ENCODE measurements at regions not wholly inside any gene's neighbourhood (a gene's known extent, or its start where the extent isn't known, plus 50 kb on each side); places are given as distances from the start of the nearest gene placed in this dataset.

GRCh38 chr1:38527373-38527966, 332.1 kb downstream of the RRAGC start:
- ATAC-seq: peak; percentile 53
- H3K9me3 ChIP-seq: no peaks in the 10 kb centered on the region
- H3K4me1 ChIP-seq (ENCODE audit: low read depth): no peaks in the 10 kb centered on the region
- H3K36me3 ChIP-seq (ENCODE audit: low read depth): no peaks in the 10 kb centered on the region
- no peak for TF ChIP-seq CTCF (IDR thresholded peaks at IDR 0.05)
- DNase-seq: peak in 1 of 3 donors; percentile 34
- H3K4me3 ChIP-seq: no peak overlapping the region
- intact Hi-C loops (cut with DNase I, micrococcal nuclease): no loop called here

- H3K9me3 ChIP-seq: no peaks in the 10 kb centered on the region
- no peak overlapping the region for H3K4me3 ChIP-seq
- DNase-seq: no peak
- TF ChIP-seq CTCF (IDR thresholded peaks at IDR 0.05): no peak
- H3K36me3 ChIP-seq (ENCODE audit: low read depth): no peaks in the 10 kb centered on the region
- ATAC-seq: no peak
- H3K4me1 ChIP-seq (ENCODE audit: low read depth): no peaks in the 10 kb centered on the region
- intact Hi-C loops (cut with DNase I, micrococcal nuclease): no loop called here
These were observed 333.5 kb downstream of the RRAGC start for GRCh38 chr1:38526046-38526445.

GRCh38 chr1:38525343-38526043, 334.1 kb downstream of the RRAGC start:
- H3K4me3 ChIP-seq: no peak overlapping the region
- TF ChIP-seq CTCF (IDR thresholded peaks at IDR 0.05): no peak
- intact Hi-C loops (cut with DNase I, micrococcal nuclease): no loop called here
- H3K4me1 ChIP-seq (ENCODE audit: low read depth): no peaks in the 10 kb centered on the region
- no peaks in the 10 kb centered on the region for H3K9me3 ChIP-seq
- ATAC-seq (no peak), DNase-seq (no peak)
- H3K36me3 ChIP-seq (ENCODE audit: low read depth): no peaks in the 10 kb centered on the region

GRCh38 chr1:38524025-38524641, 335.4 kb downstream of the RRAGC start:
- H3K9me3 ChIP-seq: no peaks in the 10 kb centered on the region
- TF ChIP-seq CTCF (IDR thresholded peaks at IDR 0.05): no peak
- H3K4me1 ChIP-seq (ENCODE audit: low read depth): no peaks in the 10 kb centered on the region
- H3K4me3 ChIP-seq: no peak overlapping the region
- DNase-seq: no peak
- no peaks in the 10 kb centered on the region for H3K36me3 ChIP-seq (ENCODE audit: low read depth)
- intact Hi-C loops (cut with DNase I, micrococcal nuclease): no loop called here
- no peak for ATAC-seq

- Histone ChIP-seq H3K9me3 (no peaks in the 10 kb centered on the region), H3K4me3 (no peak overlapping the region), H3K36me3 (ENCODE audit: low read depth) (no peaks in the 10 kb centered on the region), H3K4me1 (ENCODE audit: low read depth) (no peaks in the 10 kb centered on the region)
- TF ChIP-seq CTCF (IDR thresholded peaks at IDR 0.05): no peak
- intact Hi-C loops (cut with DNase I, micrococcal nuclease): no loop called here
- ATAC-seq (no peak), DNase-seq (no peak)
These were observed 336.0 kb downstream of the RRAGC start for GRCh38 chr1:38523568-38523939.

All from mucosa of descending colon (tissue), 3 donors.